SK-N-SH treated with all-trans-retinoic acid at 6 μM for 48 hours (cell line): ENCODE measurements at regions not wholly inside any gene's neighbourhood (a gene's known extent, or its start where the extent isn't known, plus 50 kb on each side); places are given as distances from the start of the nearest gene placed in this dataset.
A peak's percentile ranks its signal among the peaks of the same experiment; 100 is the strongest.

Source experiments
- ATAC-seq: fragments of 200-7000 bp; cut with Tn5 transposase; 3 replicates; pipeline ENCODE4 v1.9.1; 2020; ENCODE audit warnings: mild to moderate bottlenecking, moderate library complexity
- ARNTL ChIP-seq: fragments of 450-650 bp; formaldehyde crosslinking; IDR thresholded peaks from 2 replicates; pipeline ENCODE4 v1.5.0; 2020; ENCODE audit warnings: low read depth, mild to moderate bottlenecking, moderate library complexity, borderline replicate concordance
- BACH2 ChIP-seq: fragments of 250-450 bp; sonication (Bioruptor Pico); IDR thresholded peaks from 2 replicates; pipeline ENCODE4 v1.9.0; 2021; ENCODE audit warnings: mild to moderate bottlenecking, borderline replicate concordance
- CREB5 ChIP-seq: fragments of 250-450 bp; sonication (Bioruptor Pico); IDR thresholded peaks from 2 replicates; pipeline ENCODE4 v1.5.1; 2020; ENCODE audit warnings: low read depth, mild to moderate bottlenecking, moderate library complexity
- CSRNP3 ChIP-seq: fragments of 250-450 bp; sonication (Bioruptor Pico); IDR thresholded peaks from 2 replicates; pipeline ENCODE4 v1.5.1; 2021; ENCODE audit warnings: mild to moderate bottlenecking, moderate library complexity
- GLIS3 ChIP-seq: fragments of 250-450 bp; sonication (Bioruptor Pico); IDR thresholded peaks from 2 replicates; pipeline ENCODE4 v1.5.0; 2020; ENCODE audit warnings: mild to moderate bottlenecking, moderate library complexity
- ISL1 ChIP-seq: fragments of 250-450 bp; sonication (Bioruptor Pico); IDR thresholded peaks from 2 replicates; pipeline ENCODE4 v2.1.2; 2022; ENCODE audit warnings: mild to moderate bottlenecking, moderate library complexity
- OSR1 ChIP-seq: fragments of 250-450 bp; sonication (Bioruptor Pico); IDR thresholded peaks from 2 replicates; pipeline ENCODE4 v1.8.0; 2022; ENCODE audit warnings: moderate library complexity, mild to moderate bottlenecking, inconsistent platforms
- PATZ1 ChIP-seq: fragments of 250-450 bp; sonication (Bioruptor Pico); IDR thresholded peaks from 2 replicates; pipeline ENCODE4 v1.8.0; 2020; ENCODE audit warnings: mild to moderate bottlenecking, moderate library complexity, borderline replicate concordance
- POU6F1 ChIP-seq: fragments of 250-450 bp; sonication (Bioruptor Pico); IDR thresholded peaks from 2 replicates; pipeline ENCODE4 v1.8.0; 2021; ENCODE audit warnings: low read depth, mild to moderate bottlenecking, moderate library complexity, borderline replicate concordance
- SNAI2 ChIP-seq: fragments of 250-450 bp; sonication (Bioruptor Pico); IDR thresholded peaks from 2 replicates; pipeline ENCODE4 v1.5.0; 2020; ENCODE audit warnings: mild to moderate bottlenecking, moderate library complexity
- TCF4 ChIP-seq: fragments of 250-450 bp; sonication (Bioruptor Pico); IDR thresholded peaks from 2 replicates; pipeline ENCODE4 v1.8.0; 2021; ENCODE audit warnings: mild to moderate bottlenecking, moderate library complexity, borderline replicate concordance
- TSHZ2 ChIP-seq: fragments of 250-450 bp; sonication (Bioruptor Pico); IDR thresholded peaks from 2 replicates; pipeline ENCODE4 v1.5.0; 2020; ENCODE audit warnings: mild to moderate bottlenecking, moderate library complexity
- ZC3H10 ChIP-seq: fragments of 250-450 bp; sonication (Bioruptor Pico); IDR thresholded peaks from 2 replicates; pipeline ENCODE4 v1.5.1; 2021; ENCODE audit warnings: mild to moderate bottlenecking, moderate library complexity
- ZNF70 ChIP-seq: fragments of 450-650 bp; formaldehyde crosslinking; IDR thresholded peaks from 2 replicates; pipeline ENCODE4 v1.5.0; 2020; ENCODE audit warnings: mild to moderate bottlenecking, moderate library complexity
- ZNF8 ChIP-seq: fragments of 450-650 bp; formaldehyde crosslinking; IDR thresholded peaks from 2 replicates; pipeline ENCODE4 v1.5.0; 2020; ENCODE audit warnings: mild to moderate bottlenecking, moderate library complexity

GRCh38 chr12:58513852-58514251 is 406.5 kb downstream of the LRIG3 start:
- ATAC-seq, result peak; percentile 48
- no peak for TF ChIP-seq CREB5 (CRISPR knock-in tag)
- TF ChIP-seq ZNF70 (CRISPR knock-in tag), result no peak
- TF ChIP-seq BACH2, result no peak
- TF ChIP-seq TSHZ2 (CRISPR knock-in tag), result no peak
- no peak for TF ChIP-seq SNAI2 (CRISPR knock-in tag)
- no peak for TF ChIP-seq ARNTL (CRISPR knock-in tag)
- no peak for TF ChIP-seq POU6F1 (CRISPR knock-in tag)
- TF ChIP-seq CSRNP3, result no peak
- no peak for TF ChIP-seq GLIS3
- no peak for TF ChIP-seq OSR1 (CRISPR knock-in tag)
- no peak for TF ChIP-seq TCF4 (CRISPR knock-in tag)
- TF ChIP-seq ZNF8 (CRISPR knock-in tag), result no peak

- TF ChIP-seq PATZ1 (CRISPR knock-in tag) (no peak), CSRNP3 (no peak)
- no peak for ATAC-seq
Observed at GRCh38 chr12:58519839-58520238, 400.5 kb downstream of the LRIG3 start.

- ATAC-seq, result no peak
Observed at GRCh38 chr12:58521152-58521551, 399.2 kb downstream of the LRIG3 start.

GRCh38 chr12:58521796-58522195 is 398.5 kb downstream of the LRIG3 start:
- ATAC-seq, result no peak
- TF ChIP-seq TSHZ2 (CRISPR knock-in tag), result no peak
- no peak for TF ChIP-seq POU6F1 (CRISPR knock-in tag)

More at GRCh38 chr12:58521152-58521551, 399.2 kb downstream of the LRIG3 start:
- TF ChIP-seq ISL1 (CRISPR knock-in tag) (no peak), ZC3H10 (CRISPR knock-in tag) (no peak), SNAI2 (CRISPR knock-in tag) (no peak), GLIS3 (no peak), BACH2 (no peak)
